RWPE1 (cell line): ENCODE measurements at regions not wholly inside any gene's neighbourhood (a gene's known extent, or its start where the extent isn't known, plus 50 kb on each side); places are given as distances from the start of the nearest gene placed in this dataset.

Experiments
- CTCF ChIA-PET: fragments of 350-600 bp; sonication (Branson Sonifier 250); formaldehyde crosslinking; extraction: SDS; loops from one replicate; lab custom pipeline; 2021; lab: Yijun Ruan, JAX
- POLR2A ChIA-PET: fragments of 400-600 bp; formaldehyde crosslinking; extraction: SDS; loops from one replicate; lab custom pipeline; 2020; ENCODE audit warnings: antibody characterized with exemption; ENCODE audit not compliant: low non-redundant PET; lab: Yijun Ruan, JAX
- DNase-seq: peaks from one replicate; pipeline ENCODE4 v3.0.0; 2012; ENCODE audit warnings: low spot score
- H3K27ac ChIP-seq: fragments of 450-650 bp; 2 replicates; pipeline ENCODE4 v1.5.1; 2017
- TF ChIP-seq, protein P1 (sequence below): fragments of 450-650 bp; conservative IDR thresholded peaks from 2 replicates; pipeline ENCODE4 v1.5.1; 2017; ENCODE audit warnings: low read depth, mild to moderate bottlenecking

DNA sequence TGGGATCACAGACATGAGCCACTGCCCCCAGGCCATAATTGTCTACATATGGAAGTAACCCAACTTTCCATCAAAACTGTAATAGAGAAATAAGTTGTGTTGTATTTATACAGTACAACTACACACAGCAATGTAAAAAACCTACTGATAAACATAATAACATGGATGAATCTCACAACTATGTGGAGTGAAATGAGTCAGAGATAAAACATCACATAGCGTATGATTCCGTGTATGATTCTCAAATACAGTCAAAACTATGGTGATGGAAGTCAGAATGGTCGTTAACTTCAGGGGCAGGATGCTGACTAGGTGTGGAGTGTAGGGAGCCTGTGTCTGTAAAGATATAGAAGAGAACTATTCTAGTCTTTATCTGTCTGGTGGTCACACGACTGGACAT is 332.7 kb upstream of the SLCO3A1 start:
- TF ChIP-seq, protein P1, sequence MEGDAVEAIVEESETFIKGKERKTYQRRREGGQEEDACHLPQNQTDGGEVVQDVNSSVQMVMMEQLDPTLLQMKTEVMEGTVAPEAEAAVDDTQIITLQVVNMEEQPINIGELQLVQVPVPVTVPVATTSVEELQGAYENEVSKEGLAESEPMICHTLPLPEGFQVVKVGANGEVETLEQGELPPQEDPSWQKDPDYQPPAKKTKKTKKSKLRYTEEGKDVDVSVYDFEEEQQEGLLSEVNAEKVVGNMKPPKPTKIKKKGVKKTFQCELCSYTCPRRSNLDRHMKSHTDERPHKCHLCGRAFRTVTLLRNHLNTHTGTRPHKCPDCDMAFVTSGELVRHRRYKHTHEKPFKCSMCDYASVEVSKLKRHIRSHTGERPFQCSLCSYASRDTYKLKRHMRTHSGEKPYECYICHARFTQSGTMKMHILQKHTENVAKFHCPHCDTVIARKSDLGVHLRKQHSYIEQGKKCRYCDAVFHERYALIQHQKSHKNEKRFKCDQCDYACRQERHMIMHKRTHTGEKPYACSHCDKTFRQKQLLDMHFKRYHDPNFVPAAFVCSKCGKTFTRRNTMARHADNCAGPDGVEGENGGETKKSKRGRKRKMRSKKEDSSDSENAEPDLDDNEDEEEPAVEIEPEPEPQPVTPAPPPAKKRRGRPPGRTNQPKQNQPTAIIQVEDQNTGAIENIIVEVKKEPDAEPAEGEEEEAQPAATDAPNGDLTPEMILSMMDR: no peak
- no peak overlapping the region for H3K27ac ChIP-seq
- ChIA-PET POLR2A (no interaction called here), CTCF (interaction anchor here (0.6 to 0.7 kb wide), 2 partner anchors 18 to 58 kb away, joined by 3 to 4 read pairs; no protein-coding TSS in a partner anchor)
- no peak for DNase-seq

DNA sequence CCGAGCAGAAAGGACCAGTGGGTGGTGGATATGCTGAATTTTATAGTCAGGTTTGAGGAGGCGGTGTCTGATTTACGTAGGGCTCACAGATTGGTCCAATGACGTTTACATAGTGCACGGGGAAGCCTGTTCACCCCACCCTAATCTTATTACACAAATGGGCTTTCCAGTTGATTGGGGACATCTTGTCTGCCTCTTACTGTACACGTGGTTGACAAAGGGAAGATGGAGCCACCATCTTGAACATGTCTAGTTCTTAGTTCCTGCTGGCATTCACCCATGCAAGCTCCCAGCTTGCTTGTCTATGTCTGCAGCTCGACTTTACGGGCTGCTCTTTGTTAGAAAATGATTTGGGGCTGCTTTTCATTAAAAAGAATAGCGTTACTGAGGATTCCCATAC is 332.0 kb upstream of the SLCO3A1 start:
- ChIA-PET POLR2A (no interaction called here), CTCF (no interaction called here)
- TF ChIP-seq, protein P1: no peak
- no peak for DNase-seq
- no peak overlapping the region for H3K27ac ChIP-seq

DNA sequence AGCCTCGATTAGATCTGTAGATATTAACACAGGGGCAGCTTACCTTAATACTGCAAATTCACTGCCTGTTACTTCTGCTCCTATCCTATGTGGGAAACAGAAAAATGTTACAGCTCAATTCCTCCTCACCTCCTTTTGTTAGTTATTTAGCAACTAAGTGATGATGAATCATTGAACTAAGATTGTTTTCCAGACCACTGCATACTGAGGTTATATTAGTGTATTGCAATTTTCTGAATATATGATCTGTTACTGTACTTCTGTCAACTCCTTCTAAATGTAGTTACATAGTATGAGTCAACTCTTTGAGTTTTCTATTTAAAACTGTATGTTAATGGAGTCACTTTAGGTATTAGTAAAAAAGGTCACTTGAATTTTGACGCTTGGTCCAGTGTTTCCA is 331.5 kb upstream of the SLCO3A1 start:
- no peak overlapping the region for H3K27ac ChIP-seq
- DNase-seq: no peak
- TF ChIP-seq, protein P1: no peak
- POLR2A ChIA-PET: no interaction called here
- CTCF ChIA-PET: no interaction called here

DNA sequence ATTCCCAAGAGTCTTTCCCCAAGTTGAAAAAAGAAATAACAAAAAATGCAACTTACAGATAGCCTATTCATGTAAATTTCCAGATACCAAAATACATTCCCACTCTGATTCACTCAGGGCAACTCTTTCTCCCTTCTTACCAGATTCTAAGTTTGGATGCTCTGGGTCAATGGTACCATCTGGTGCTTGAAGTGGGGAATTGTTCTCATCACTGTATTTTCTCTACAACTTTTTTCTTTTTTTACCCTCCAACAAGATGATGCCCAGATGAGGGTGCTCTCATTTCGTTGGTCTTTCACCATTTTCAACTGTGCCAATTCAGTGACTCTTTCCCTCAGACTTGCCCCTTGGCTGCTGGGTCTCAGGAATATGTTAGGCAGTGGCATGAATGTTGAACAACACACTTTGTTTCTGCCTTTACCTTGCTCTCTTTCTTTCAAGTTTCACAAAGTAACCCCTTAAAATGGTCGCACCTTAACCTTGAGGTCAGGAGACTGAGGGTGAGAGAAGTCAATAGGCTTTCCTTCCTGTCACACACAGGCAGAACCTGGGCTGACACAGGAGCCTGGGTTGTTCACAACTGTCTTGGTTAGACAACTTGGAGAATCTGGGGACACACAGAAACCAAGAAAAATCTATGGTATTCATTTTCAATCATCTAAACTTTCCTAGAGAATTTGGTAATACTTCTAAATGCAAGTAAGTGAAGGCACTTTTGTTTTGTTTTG is 330.7 kb upstream of the SLCO3A1 start:
- DNase-seq: peak; percentile 29
- CTCF ChIA-PET: no interaction called here
- POLR2A ChIA-PET: no interaction called here
- H3K27ac ChIP-seq: no peak overlapping the region
- TF ChIP-seq, protein P1: no peak; the same call in 1 of the 2 replicates

DNA sequence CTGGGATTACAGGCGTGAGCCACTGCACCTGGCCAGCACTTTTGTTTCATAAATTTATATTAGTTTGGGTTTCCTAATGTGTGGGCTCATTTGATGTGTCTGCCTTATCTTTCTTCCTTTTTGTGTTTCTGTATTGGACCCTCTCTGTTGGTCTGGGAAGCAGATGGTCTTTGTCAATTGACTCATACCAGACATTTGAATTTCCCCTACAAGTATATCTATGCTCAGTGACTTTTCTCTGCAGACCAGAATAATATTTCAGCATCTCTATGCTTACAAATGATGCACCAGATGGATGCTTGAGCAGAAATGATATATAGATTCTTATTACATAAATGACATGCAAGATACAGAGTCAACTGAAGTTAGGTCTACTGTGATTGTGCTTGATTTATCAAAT is 329.9 kb upstream of the SLCO3A1 start:
- DNase-seq: no peak
- ChIA-PET CTCF (no interaction called here), POLR2A (no interaction called here)
- TF ChIP-seq, protein P1: no peak
- H3K27ac ChIP-seq: no peak overlapping the region

DNA sequence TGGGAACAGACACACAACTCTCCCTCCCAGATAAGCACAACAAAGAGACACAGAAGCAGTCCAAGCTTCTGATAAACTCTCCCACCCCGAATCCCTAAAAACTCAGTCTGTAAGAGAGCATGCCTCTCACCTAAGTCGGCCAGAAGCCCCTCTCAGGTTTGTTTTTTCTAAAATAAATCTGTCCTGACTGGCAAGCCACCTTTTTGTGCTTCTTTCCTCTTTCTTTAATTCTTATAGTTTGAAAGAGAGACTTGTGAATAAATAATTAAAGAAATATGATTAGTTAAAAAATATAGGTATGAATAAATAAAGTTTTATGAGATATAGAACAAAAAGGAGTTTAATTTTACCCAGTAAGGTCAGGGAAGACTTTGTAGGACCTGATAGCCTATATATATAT is 329.0 kb upstream of the SLCO3A1 start:
- CTCF ChIA-PET: interaction anchor here (0.6 kb wide), 1 partner anchor 29 kb away, joined by 5 read pairs; no protein-coding TSS in a partner anchor
- no peak for DNase-seq
- POLR2A ChIA-PET: no interaction called here

More for the DNA sequence above, 329.0 kb upstream of the SLCO3A1 start:
- TF ChIP-seq, protein P1: no peak
- H3K27ac ChIP-seq: no peak overlapping the region
